GM12872 (cell line): ENCODE measurements at regions not wholly inside any gene's neighbourhood (a gene's known extent, or its start where the extent isn't known, plus 50 kb on each side); places are given as distances from the start of the nearest gene placed in this dataset.

ENCODE experiments used
- CTCF ChIP-seq: IDR thresholded peaks from 3 replicates; pipeline ENCODE4 v1.5.1; 2011; ENCODE audit warnings: low read depth, mild to moderate bottlenecking, low read length, moderate library complexity; ENCODE audit not compliant: insufficient read depth

- TF ChIP-seq CTCF = no peak
Observed at GRCh38 chr4:11599064-11599463, 170.4 kb upstream of the HS3ST1 start.

GRCh38 chr4:11598591-11598990 lies 169.9 kb upstream of the HS3ST1 start:
- no peak for TF ChIP-seq CTCF

DNA sequence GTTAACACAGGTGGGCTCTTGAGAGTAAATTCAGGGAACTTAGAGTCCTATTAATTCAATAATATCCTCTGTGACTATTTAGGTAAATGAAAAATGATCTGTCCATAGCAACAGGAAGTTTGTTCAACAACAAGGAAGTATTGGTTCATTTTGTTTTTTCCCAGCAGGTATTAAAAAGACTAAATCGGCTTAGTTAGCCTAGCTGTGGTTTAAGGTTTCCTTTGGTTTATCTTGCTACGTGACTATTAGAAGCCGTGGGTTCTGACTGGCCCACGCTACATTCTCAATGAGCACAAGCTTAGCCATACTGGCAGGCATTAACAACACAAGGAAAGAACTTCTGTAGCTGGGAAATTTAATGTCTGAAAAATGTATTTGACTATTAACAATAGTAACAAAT lies 168.8 kb upstream of the HS3ST1 start:
- no peak for TF ChIP-seq CTCF

- TF ChIP-seq CTCF = no peak
Observed at GRCh38 chr4:11596989-11597388, 168.3 kb upstream of the HS3ST1 start.

DNA sequence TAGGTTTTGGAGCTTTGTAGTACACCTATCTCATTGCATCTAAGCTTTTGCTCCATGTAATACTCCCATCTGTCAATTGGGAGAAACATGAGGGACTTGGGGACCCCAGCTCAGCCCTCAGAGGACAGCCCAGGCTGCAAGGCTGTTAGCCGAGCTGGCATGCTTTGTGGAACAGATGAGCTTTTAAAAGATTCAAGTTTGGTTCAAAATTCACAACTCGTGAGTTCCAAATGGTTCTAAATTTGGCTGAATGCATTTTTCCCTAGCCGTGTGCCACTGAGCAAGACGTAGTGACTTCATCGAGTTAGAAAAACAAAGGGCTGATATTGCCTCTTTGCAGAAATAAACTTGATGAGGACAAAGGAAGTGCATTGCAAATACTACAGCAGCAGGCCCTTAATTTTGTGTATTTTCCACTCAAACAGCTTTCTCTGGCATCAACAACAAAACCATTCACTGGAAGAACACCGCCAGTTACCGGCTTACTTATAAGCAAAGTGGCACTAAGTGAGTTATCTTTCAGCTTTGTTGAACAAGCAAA lies 165.0 kb upstream of the HS3ST1 start:
- TF ChIP-seq CTCF = no peak

DNA sequence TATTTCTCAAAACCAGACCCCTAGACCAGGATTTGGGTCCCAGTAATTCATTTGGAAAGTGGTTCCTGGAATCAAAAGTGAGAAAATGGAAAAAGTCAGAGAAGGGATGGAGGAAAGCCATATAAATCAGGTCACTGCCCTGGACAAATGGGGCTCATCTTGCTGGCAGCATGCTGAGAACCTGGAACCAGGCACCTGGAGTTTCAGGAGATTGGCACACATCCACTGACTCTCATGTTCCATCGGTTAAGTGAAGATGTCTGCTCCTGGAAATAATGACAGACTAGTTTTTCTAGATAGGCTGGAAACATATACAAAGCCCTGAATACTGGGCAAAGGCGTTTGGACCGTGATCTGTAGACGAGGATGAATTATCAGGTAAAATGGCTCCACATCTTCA lies 163.6 kb upstream of the HS3ST1 start:
- TF ChIP-seq CTCF = no peak

- no peak for TF ChIP-seq CTCF
Observed at GRCh38 chr4:11590132-11590531, 161.4 kb upstream of the HS3ST1 start.

- no peak for TF ChIP-seq CTCF
Observed at GRCh38 chr4:11589676-11590075, 161.0 kb upstream of the HS3ST1 start.
